ENCODE measurements at regions not wholly inside any gene's neighbourhood (a gene's known extent, or its start where the extent isn't known, plus 50 kb on each side); places are given as distances from the start of the nearest gene placed in this dataset.
"Not testable (repeated sequence)": the region's sequence is repeated elsewhere in the genome, so short reads cannot be mapped to it uniquely, and the experiment has no call there.

DNA sequence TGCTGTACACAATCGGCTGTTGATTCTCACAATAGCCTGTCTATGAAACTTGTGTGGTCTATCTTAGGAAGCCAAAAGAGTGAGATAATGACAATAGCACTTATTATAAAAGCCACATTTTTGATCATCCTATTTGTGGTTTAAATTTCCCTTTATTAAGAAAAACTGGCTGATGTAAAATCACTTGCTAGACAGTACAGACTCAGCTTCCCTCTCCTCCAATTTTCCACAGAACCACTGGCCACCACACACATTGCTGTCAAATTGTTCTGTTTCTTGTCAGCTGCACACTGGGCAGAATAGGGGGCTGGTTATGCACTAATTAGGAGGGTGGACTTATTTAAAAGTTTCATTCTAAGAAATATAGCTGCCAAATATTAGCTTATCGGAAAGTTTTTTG is 425.9 kb downstream of the EPHA3 start:
- no peak for DNase-seq

DNA sequence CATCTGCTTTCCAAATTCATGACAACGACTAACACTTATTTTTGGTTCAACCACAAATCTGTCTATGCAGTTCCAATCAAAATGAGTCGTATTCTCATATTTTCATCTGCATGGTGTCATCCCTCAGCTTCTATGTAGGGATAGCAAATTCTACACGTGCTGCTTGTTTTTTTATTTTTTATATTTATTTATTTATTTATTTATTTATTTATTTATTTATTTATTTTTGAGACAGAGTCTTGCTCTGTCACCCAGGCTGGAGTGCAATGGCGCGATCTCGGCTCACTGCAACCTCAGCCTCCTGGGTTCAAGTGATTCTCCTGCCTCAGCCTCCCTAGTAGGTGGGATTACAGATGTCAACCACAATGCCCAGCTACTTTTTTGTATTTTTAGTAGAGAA is 447.2 kb downstream of the EPHA3 start:
- not testable (repeated sequence) for DNase-seq

DNA sequence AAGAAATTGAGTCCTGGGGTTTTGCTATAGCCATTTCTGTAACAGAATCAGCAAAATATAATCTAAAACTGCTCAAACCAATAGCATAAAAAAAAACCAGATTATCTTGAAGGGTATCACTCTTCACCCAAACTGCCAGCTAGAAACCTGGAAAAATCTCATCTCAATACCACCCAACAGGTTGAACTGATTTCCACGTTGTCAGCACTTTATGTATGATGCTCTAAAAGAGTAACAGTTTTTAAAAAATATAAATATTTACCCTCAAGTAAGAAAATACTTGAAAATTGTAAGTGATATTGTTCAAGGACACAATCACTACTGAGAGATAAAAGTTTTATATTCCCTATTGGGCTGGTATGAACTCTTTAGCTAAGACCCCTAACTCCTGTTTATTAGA is 451.3 kb downstream of the EPHA3 start:
- no peak for DNase-seq

DNA sequence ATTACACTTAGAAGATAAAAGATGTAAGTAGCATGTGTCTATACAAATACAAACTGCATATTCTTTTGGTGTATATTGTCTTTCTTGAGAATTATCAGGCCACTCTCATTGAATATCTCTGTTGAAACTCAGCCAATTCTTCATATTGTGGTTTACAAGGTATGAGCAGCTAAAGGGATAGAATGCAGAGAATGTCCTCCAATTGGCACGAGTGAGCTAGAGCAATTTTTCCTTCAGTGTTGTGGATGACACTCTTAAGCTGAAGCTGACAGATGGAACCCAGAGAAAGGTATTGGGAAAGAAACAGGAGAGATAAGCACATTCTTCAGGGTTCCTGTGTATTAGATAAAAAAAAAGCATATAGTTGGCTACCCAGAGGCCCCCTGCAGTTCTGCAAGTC is 453.1 kb downstream of the EPHA3 start:
- DNase-seq: no peak

DNA sequence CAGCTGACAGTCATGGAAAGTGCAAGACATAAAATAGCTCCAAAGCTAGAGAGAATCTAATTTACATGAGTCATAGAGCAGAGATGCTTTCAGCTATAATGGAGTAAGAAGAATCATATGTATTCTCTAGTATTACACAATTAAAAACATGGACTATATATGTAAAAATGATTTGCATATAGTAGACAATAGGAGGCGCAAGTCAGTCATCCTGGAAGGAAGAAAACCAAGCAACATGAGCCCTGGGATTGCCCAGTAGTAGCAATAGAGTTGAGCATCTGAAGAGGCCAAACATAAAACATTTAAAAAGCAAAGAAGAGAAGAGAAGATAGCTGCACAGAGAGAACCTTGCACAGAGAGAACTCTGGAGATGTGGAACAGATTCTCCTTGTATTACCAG is 455.0 kb downstream of the EPHA3 start:
- no peak for DNase-seq

DNA sequence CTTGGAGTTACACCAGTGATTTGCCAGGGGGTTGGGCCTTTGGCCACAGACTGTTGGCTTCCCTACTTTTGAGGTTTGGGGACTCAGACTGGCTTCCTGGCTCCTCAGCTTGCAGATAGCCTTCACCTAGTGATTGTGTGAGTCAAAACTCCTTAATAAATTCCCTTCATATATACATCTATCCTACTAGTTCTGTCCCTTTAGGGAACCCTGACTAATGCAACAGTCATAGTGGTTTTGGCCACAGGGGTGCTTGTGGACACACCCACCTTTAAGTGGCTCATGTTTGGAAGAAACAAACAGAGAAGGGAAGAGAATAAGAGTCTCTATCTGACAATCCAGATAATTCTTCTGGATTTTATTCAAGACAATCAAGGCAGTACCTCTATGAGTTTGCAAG is 457.7 kb downstream of the EPHA3 start:
- DNase-seq: no peak

DNA sequence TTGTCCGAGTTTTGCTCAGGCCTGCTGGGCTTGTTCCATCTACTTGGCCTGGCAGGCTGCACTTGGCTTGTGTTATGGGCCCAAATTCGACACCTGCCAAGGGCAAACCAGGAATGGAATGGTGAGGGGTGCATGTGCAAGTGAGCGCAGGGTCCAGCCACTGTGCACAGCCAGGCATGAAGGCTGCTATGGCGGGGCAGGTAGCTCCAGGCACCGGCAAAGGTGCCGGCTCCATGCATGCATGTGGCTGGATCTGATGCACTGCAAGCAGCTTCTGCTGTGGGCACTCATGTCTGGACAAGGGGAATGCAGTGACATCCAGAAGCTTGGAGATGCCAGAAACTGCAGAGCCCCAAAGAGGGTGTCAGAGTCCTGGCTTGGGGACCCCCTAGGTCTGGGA is 463.0 kb downstream of the EPHA3 start:
- no peak for DNase-seq

DNA sequence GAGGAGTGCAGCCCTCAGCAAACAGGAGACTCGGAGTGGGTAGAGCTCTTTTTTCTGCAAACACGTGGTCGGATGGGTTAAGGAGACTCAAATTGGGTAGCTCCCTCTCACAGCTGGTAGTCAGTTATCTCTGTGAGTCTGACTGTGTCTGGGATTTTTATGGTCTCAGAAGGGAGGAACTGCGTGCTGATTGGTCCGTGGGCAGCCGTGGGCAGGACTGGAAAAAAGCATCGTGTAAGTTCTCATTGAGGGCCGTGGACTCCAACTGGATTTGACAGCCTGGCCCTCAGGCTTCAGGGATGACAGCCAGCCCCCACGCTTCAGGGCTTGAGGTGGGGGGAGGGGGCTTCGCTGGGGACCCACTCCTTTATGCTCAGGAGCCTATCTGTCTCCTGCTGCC is 463.9 kb downstream of the EPHA3 start:
- DNase-seq: no peak

DNA sequence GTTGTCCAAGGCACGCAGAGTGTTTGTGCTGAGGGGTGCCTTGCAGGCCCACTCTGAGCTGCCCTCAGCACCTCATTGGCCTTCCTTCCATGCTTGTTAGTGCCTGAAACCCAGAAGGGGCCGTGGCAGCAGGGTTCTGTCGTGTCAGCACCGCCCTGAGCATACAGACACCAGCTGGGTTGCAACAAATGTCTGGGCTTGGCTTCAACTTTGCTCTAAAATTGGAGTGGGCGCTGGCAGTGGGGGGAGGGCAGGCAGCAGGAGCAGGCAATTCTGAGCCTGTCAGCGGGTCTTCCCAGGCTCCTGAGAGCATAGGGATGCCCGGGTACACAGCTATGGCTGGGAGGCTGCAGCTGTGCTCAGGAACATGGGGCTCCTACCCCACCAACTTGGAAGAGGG is 464.3 kb downstream of the EPHA3 start:
- no peak for DNase-seq

DNA sequence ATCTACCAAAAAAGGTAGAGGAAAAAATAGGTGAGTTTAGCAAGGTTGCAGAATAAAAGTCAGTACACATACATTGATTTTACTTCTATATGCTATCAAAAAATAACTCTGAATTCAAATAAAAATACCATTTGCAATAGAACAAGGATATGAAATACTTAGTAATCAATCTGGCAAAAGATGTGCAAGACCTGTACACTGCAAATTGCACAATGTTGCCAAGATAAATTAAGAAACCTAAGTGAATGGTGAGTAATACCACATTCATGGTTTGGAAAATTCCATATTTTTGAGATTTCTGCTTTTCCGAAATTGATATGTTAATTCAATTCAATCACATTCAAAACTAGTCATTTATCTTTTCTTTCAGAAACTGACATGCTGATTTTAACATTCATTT is 464.8 kb downstream of the EPHA3 start:
- no peak for DNase-seq

DNA sequence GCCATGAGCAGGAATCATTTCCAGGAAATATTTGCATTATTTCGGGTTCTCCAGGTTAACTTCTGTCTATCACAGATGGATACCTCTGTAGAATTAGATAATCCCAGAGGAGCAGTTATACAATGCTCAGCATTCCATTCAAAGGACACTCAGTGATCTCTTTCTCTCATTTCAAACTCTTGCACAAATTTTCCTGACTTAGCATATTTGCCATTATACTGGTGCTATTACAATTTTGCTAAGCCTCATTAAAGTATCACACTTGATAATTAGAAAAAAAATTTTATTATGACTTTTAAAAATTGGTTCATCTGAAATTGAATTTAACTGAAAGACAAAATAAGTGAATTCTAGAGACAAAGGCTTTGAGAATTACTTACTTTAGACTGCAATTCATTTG is 469.0 kb downstream of the EPHA3 start:
- DNase-seq: no peak

DNA sequence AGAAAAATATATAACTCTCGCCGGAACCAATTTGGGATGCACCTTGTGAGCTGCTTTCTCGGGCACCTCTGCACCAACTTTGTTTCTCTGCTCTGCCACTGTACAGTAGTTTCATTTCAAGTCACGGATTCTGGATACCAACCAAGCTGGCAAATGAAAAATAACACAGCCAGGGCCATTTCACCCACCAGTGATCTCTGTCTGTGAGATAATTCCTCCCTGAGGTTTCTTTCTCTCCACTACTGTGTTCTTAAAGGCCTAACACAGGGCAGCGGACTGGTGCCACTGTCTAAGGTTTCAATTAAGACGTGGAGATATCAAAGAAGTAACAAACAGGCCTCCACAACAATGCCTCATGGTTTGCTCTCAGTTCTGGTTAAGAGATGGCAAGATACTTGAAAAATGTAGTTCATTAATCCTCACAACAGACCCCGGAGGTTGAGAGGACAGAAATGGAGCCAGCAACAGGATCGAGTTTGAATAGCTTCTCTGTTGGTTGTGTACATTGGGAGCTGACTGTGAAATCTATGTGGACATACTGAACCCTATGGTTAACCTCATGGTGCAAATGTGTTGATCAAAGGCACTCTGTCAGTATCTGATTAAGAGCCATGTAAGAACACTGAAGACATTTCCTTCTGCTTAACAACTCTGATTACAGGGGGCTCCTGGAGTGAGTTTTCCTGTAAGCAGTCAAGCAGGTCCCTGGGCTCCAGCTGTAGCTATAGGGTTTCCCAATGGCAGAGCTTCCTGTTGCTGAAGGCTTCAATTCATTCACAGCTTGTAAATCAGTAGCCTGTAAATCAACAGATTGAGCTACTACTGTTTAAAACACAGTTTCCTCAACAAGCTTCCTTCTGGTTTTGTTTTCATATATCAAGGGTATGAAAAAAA is 470.5 kb downstream of the EPHA3 start:
- no peak for DNase-seq

DNA sequence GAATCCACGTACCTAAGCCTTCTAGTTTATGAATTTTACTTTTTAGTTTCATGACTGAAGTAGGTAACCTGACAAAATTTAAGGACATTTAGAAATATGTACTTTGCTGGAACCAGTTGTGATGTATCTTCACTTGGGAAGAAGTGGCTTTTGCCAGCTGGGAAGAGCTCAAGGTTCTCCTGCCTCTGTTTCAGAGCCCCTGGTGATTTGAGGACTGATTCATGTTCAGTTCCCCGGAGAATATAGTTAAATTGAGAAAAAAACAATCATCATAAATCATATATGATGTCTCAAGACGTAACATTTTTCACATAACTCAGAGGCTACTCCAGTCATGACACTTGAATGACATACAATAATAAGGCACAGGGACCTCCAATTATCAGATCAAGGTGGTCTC is 473.4 kb downstream of the EPHA3 start:
- no peak for DNase-seq

DNA sequence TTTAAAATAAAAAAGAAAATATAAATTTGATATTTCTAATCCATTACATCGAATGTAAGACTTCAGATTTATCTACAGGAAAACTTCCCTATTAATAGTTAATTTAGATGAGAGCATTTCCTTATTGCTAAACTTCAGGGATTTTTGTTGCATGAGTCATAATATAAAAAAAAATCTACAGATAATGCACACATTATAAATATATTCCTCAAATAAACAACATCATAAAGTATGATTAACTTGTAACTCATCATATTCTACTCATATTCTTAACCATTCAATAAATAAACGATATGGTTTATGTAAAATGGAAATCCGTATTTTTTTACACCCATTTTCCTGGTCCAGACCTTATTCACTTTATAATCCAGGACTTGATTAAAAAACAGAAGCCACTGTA is 477.0 kb downstream of the EPHA3 start:
- no peak for DNase-seq

DNA sequence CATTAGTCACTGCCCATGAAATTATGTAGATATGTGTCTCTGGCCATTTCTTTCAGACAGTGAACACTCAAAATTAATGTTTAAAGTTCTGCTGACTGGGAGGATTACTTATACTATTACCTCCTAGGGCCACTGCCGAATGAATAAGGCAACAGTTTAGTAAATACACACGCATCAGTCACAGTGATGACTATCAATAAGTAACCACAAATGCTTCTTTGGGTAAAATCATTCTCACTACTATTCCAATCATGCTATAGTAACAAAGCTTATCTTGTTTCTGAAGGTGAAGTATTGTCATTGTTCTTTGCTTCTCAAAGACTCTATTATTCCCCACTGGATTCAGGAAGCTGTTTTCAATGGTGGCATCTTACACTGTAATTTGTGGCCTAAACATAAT is 478.8 kb downstream of the EPHA3 start:
- DNase-seq: no peak

DNA sequence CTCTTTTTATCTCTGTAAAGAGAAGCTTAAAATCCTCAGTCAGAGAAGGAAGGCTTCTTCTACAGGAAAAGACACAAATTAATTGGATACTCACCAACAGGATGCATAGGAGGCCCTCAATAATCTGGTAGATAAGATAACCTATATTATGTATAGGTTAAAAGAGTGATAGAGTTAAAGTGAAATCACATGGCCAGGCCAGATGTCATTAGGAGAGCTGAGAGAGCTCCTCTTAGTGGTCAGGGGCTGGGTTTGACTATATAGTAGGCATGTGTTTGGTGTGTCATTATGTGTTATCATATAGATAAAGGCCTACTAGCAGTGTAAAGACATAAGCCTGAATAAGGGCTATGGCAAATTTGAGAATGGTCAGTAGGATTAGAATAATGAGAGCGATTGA is 479.3 kb downstream of the EPHA3 start:
- no peak for DNase-seq

DNA sequence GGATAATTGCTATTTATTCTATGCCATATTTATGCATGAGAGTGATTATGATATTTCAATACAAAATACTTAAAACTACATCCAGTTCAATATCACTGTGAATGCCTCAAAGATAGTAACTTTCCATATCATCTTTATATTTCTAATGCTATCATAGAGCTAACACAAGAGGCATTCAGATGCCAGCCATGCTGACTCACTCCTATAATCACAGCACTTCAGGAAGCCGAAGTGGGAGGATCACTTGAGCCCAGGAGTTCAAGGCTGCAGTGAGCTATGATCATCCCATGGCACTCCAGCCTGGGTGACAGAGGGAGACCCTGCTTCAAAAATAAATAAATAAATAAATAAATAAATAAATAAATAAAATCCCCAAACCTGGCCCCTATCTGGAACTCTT is 498.7 kb downstream of the EPHA3 start:
- no peak for DNase-seq

DNA sequence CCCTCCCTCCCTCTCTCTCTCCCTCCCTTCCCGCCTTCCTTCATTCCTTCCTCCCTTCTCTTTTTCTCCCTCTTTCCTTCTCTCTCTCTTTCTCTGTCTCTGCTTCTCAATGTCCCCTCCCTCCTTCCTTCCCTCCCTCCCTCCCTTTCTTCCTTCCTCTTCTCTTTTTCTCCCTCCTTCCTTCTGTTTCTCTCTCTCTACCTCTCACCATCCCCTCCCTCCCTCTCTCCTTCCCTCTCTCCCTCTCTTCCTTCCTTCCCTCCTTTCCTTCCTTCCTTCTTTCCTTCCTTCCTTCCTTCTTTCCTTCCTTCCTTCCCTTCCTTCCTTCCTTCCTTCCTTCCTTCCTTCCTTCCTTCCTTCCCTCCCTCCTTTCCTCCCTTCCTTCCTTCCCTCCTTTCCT is 504.6 kb downstream of the EPHA3 start:
- DNase-seq: no peak

DNA sequence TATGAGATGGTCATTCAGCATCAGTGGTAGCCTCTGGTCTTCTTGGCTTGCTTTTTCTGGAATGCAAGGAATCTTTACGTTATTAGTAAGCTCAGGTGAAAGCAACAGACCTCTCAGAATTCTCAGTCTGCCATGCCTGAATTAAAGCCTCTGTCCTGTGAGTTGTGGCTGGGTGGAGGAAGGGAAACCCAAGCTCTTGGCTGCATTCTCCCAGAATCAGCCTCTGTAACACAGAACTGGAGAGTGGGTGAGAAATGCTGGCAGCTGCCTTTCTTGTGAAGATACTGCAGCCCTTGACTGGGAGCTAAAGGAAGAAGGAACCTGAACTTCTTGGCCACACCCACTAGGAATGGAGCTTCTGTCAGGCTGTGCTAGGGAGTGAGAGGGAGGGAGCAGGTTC is 505.8 kb downstream of the EPHA3 start:
- no peak for DNase-seq

DNA sequence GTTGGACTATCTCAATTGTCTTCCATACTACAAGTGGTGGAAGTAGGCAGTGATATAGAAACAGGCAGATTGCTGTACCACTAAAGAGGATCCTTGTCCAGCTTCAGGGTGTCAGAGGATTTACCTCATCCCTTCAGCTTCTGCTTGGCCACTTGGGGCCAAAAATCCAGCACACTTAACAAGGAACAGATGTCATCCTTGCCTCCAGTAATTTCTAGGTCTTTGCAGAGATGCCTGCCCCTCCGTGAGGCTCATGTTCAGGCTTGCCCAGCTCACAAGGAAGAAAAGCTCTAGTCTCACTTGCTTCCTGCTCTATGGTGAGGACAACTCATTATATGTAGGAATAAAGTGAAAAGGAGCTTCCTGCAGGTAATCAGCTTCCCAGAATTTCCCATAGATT is 510.3 kb downstream of the EPHA3 start:
- no peak for DNase-seq

DNA sequence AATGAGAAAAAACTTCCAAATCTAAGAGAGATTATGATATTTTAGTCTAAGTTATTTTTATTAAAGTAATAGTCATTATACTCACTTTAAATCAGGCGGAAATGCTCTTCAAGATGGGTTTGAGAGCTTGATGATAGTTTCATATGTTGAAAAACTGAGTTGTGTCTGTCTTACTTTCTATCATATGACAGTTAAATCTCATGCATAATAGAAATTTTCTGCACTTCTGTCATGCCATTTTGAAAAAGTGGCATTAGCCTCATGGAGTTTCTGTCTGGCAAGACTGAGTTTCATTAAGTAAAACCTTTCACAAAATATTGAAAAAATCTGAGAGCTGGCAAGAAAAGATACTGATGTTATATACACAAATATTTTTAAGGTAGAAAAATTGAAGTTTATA is 511.8 kb downstream of the EPHA3 start:
- no peak for DNase-seq

DNA sequence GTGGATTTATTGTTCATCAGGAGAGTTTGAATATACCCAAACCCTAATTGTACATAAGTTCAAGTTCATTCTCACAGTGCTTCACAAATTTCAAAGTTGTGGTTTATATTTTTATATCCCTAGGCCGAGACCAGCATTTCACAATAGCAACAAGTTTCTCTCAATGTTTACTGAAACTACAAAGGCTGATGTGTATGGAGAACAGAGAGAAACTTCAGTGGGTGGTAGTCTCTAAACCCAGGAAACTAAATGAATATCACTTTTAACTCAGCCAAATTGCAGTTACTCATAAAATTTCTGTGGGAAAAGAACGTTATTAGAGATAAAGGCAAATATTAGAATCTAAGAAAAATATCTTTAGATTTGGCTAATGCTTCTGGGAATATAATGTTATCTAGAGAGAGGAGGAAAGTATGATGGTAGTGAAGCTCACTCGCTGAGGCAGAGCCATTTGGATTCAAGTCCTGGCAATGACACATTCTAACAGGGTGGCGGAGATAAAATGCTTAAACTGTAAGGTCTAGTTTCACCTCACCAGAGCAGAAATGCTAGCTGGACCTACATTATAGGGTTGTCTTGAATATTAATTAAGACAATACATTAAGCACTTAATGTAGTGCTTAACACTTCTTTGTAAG is 514.8 kb downstream of the EPHA3 start:
- DNase-seq: no peak

DNA sequence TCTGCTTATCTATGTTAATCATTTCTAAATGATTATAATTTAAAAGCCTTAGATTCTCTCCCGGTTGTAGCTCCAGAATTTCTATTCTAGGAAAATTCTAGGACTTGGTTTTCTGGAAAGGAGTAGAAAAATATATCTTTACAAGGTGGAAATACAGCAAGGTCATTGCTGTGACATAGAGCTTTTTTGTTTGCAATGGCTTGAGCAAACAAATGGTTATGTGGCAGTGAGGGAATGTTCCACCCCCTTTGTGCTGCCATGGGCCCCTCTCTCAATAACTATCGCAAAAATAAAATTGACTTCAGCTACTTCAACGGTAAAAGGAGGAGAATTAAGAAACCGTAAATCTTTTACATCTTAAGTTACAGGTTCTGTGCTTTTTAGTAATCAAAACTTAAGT is 517.1 kb downstream of the EPHA3 start:
- no peak for DNase-seq

DNA sequence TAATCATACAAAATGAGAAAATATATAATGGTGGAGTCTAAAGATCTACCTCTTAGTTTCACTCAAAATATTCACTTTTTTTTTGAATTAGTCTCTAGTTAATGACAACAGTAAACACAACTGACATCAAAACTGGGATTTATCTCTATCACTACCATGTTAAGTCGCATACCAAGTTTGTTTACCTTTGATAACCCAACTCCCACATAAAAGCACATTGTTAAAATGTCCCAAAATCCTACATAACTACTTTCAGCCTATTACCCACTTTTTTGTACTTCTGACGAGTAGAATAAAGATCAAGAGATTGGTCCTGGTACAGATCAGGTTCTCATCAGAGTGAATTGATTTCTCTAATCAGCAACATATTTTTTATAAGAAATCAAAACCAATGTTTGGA is 518.5 kb downstream of the EPHA3 start:
- DNase-seq: no peak
